Natural killer cell (primary cell): ENCODE measurements at regions not wholly inside any gene's neighbourhood (a gene's known extent, or its start where the extent isn't known, plus 50 kb on each side); places are given as distances from the start of the nearest gene placed in this dataset.

Source experiments
- ATAC-seq, 3 donors: fragments of 150-1000 bp in 2 of 3; fragments of 200-7000 bp in 1 of 3; cut with Tn5 transposase; 1 replicate in 1 of 3; 2 replicates in 2 of 3; pipeline ENCODE4 v1.10.0; 2021; ENCODE audit warnings: mild to moderate bottlenecking in 2 of 3, moderate library complexity in 2 of 3
- DNase-seq, 2 donors: peaks; one replicate each; pipeline versions ENCODE4 v3.0.0 to v3.0.0-alpha.2; 2013 to 2021; ENCODE audit warnings: mixed read lengths in 1 of 2
- H3K27ac ChIP-seq: one replicate; pipeline ENCODE4 v1.5.1; 2013; ENCODE audit warnings: mild to moderate bottlenecking, low read length
- H3K27me3 ChIP-seq: one replicate; pipeline ENCODE4 v1.6.1; 2013; ENCODE audit warnings: low read length; ENCODE audit not compliant: control insufficient read depth, insufficient read depth
- H3K36me3 ChIP-seq: one replicate; pipeline ENCODE4 v1.6.1; 2013; ENCODE audit warnings: low read length; ENCODE audit not compliant: control insufficient read depth, insufficient read depth
- H3K4me1 ChIP-seq: one replicate; pipeline ENCODE4 v1.6.1; 2013; ENCODE audit warnings: low read length; ENCODE audit not compliant: control insufficient read depth, insufficient read depth
- H3K4me3 ChIP-seq: one replicate; pipeline ENCODE4 v1.5.1; 2013; ENCODE audit warnings: low read length
- H3K9me3 ChIP-seq: one replicate; pipeline ENCODE4 v1.6.1; 2013; ENCODE audit warnings: low read length; ENCODE audit not compliant: control insufficient read depth, insufficient read depth
- H3K27ac Mint-ChIP-seq, 2 donors: one replicate each; pipeline ENCODE4 v1.8.0; 2022; ENCODE audit warnings: mild to moderate bottlenecking in 2 of 2, mixed read lengths in 2 of 2, moderate library complexity in 1 of 2
- H3K27me3 Mint-ChIP-seq, 2 donors: one replicate each; pipeline ENCODE4 v1.8.0; 2022; ENCODE audit warnings: low read depth in 2 of 2, mixed read lengths in 2 of 2
- H3K36me3 Mint-ChIP-seq: one replicate; pipeline ENCODE4 v1.8.0; 2022; ENCODE audit warnings: mixed read lengths
- H3K4me1 Mint-ChIP-seq, 2 donors: one replicate each; pipeline ENCODE4 v1.8.0; 2022; ENCODE audit warnings: mixed read lengths in 2 of 2
- H3K4me3 Mint-ChIP-seq: one replicate; pipeline ENCODE4 v1.8.0; 2022; ENCODE audit warnings: mild to moderate bottlenecking, moderate library complexity, mixed read lengths
- H3K9me3 Mint-ChIP-seq, 2 donors: one replicate each; pipeline ENCODE4 v1.8.0; 2022; ENCODE audit warnings: mixed read lengths in 2 of 2
- CTCF ChIP-seq: fragments of 200-600 bp; IDR thresholded peaks from one replicate; pipeline ENCODE4 v1.8.0; 2022; ENCODE audit warnings: antibody characterized with exemption
- WGBS: methylation state at CpG from one replicate; pipeline ENCODE4 v1.1.7; 2013; ENCODE audit warnings: missing lambda C conversion rate; ENCODE audit not compliant: insufficient coverage; 5-methylcytosine and 5-hydroxymethylcytosine counted together
- intact Hi-C: fragments of 100-400 bp; cut with micrococcal nuclease; formaldehyde crosslinking; loops from one replicate; pipeline ENCODE4 v1.14.2; 2022

DNA sequence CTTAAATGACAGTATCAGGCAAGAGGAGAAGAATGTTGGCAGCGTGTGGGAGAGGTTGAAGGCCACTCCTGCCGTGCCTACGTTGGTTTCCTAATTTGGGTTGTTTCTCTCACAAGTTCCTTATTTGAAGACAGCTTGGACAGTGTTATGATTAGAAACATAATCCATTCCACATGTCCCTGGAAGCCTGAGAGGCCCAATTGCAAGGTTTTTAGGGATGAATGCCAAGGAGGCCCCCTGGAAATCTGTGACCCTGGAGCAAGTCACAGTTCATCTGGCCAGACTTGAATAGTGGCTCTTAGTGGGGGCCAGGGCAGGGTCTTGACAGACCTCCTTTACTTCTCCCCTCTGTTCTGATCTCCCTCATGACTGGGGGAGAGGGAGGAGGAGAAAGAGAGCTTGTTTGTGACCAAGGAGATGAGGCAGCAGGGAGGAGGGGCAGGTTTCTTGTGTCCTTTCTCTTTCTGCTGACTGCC lies 584.4 kb upstream of the TBL1XR1 start:
- Histone ChIP-seq H3K9me3 (no peaks in the 10 kb centered on the region), H3K27me3 (no peaks in the 10 kb centered on the region), H3K4me1 (peaks cover 17% of the 10 kb centered on the region), H3K4me3 (no peak overlapping the region), H3K36me3 (no peaks in the 10 kb centered on the region), H3K27ac (no peak overlapping the region)
- Mint-ChIP-seq H3K9me3 (no peaks in the 10 kb centered on the region), H3K36me3 (no peaks in the 10 kb centered on the region), H3K4me3 (no peak overlapping the region), H3K4me1 (peaks cover 34 to 47% of the 10 kb centered on the region in 2 donors), H3K27ac (peak overlapping the region in 1 of 2 donors; percentile 74), H3K27me3 (no peaks in the 10 kb centered on the region)
- ATAC-seq: no peak
- TF ChIP-seq CTCF: no peak
- DNase-seq: no peak
- WGBS: 76% methylated on average over 3 of the region's 3 CpGs
- intact Hi-C loops: loop anchor here (10.0 kb wide), 1 partner anchor 587 kb away; the partner anchor contains the start of gene TBL1XR1

DNA sequence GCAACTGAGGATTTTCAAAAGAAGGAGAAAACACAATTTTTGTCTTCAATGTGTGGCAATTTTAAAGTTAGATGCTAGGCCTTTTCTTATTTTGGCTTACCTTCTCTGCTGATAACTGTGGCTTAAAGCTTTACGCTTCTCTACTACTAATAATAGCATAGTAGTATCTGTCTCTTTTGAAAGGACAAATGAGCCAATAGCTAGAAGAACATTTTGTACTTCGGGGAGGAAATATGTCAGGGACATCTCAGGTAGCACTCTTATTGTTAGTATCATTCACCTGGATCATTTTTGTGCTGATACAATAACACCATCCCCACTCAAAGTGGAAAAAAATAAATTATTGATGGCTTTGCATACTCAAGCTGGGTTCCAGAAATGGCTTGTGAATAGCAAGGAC lies 586.1 kb upstream of the TBL1XR1 start:
- H3K27me3 ChIP-seq: no peaks in the 10 kb centered on the region

DNA sequence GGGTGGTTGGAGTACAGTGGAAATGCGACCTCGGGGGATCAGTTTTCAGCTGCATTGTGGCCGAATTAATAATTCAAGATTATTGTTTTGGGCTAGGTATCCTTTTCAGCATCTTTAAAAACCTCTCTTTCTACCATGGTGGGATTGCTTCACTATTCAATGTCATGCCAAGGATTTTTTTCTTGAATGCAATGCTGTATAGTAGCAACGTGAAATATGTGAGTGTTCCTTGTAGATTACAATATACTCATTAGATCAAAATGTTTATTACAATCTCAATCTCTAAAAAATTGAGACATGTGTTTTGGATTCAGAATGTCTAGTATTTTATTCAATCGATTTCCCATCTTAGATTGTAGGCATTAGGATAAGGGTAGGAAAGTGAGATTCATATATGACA lies 586.5 kb upstream of the TBL1XR1 start:
- Histone ChIP-seq H3K4me1 (peaks cover 14% of the 10 kb centered on the region), H3K27me3 (no peaks in the 10 kb centered on the region), H3K27ac (no peak overlapping the region), H3K4me3 (no peak overlapping the region), H3K36me3 (no peaks in the 10 kb centered on the region), H3K9me3 (no peaks in the 10 kb centered on the region)
- DNase-seq (no peak), ATAC-seq (no peak)
- no peaks in the 10 kb centered on the region for H3K9me3 Mint-ChIP-seq
- H3K36me3 Mint-ChIP-seq: no peaks in the 10 kb centered on the region
- H3K27me3 Mint-ChIP-seq: no peaks in the 10 kb centered on the region
- TF ChIP-seq CTCF: no peak
- WGBS: 90% methylated on average over 3 of the region's 5 CpGs
- no peak overlapping the region for H3K4me3 Mint-ChIP-seq
- peaks cover 38 to 49% of the 10 kb centered on the region in 2 donors for H3K4me1 Mint-ChIP-seq
- no peak overlapping the region for H3K27ac Mint-ChIP-seq
- intact Hi-C loops: loop anchor here (10.0 kb wide), 1 partner anchor 589 kb away; the partner anchor contains the start of gene TBL1XR1

More for the DNA sequence above, 586.1 kb upstream of the TBL1XR1 start:
- H3K27me3 Mint-ChIP-seq: no peaks in the 10 kb centered on the region
- Histone ChIP-seq H3K4me1 (peaks cover 14% of the 10 kb centered on the region), H3K9me3 (no peaks in the 10 kb centered on the region), H3K4me3 (no peak overlapping the region), H3K27ac (no peak overlapping the region), H3K36me3 (no peaks in the 10 kb centered on the region)
- DNase-seq: no peak
- H3K4me1 Mint-ChIP-seq: peaks cover 41 to 53% of the 10 kb centered on the region in 2 donors
- no peak overlapping the region for H3K4me3 Mint-ChIP-seq
- H3K9me3 Mint-ChIP-seq: no peaks in the 10 kb centered on the region
- H3K36me3 Mint-ChIP-seq: no peaks in the 10 kb centered on the region
- TF ChIP-seq CTCF: no peak
- 92% methylated on average over 2 of the region's 2 CpGs for WGBS
- intact Hi-C loops: loop anchor here (10.0 kb wide), 1 partner anchor 589 kb away; the partner anchor contains the start of gene TBL1XR1
- no peak overlapping the region for H3K27ac Mint-ChIP-seq
- no peak for ATAC-seq
